Calu3 (cell line): ENCODE measurements at regions not wholly inside any gene's neighbourhood (a gene's known extent, or its start where the extent isn't known, plus 50 kb on each side); places are given as distances from the start of the nearest gene placed in this dataset.

Experiments used
- BruUV-seq: library from RNA; stranded (reverse); fragments of 400-500 nt; replicated peaks from 2 replicates; lab custom pipeline; 2021; lab: Mats Ljungman, UMichigan
- CTCF ChIA-PET: fragments of 300-600 bp; sonication (Branson Sonifier 250); formaldehyde crosslinking; loops from one replicate; lab custom pipeline; 2022; ENCODE audit warnings: antibody characterized with exemption; lab: Charles Lee
- DNase-seq: peaks from one replicate; pipeline ENCODE4 v3.0.0; 2022
- H3K27ac Mint-ChIP-seq: one replicate; pipeline ENCODE4 v1.8.0; 2022; ENCODE audit warnings: mixed read lengths; ENCODE audit not compliant: unreplicated experiment
- H3K27me3 Mint-ChIP-seq: one replicate; pipeline ENCODE4 v1.8.0; 2022; ENCODE audit warnings: mixed read lengths; ENCODE audit not compliant: unreplicated experiment
- H3K36me3 Mint-ChIP-seq: one replicate; pipeline ENCODE4 v1.8.0; 2022; ENCODE audit warnings: mild to moderate bottlenecking, moderate library complexity, mixed read lengths; ENCODE audit not compliant: insufficient read depth, unreplicated experiment
- H3K4me1 Mint-ChIP-seq: one replicate; pipeline ENCODE4 v1.8.0; 2022; ENCODE audit warnings: mild to moderate bottlenecking, low read depth, mixed read lengths; ENCODE audit not compliant: unreplicated experiment
- H3K4me3 Mint-ChIP-seq: one replicate; pipeline ENCODE4 v1.8.0; 2022; ENCODE audit warnings: mild to moderate bottlenecking, low read depth, moderate library complexity, mixed read lengths; ENCODE audit not compliant: unreplicated experiment
- H3K9me3 Mint-ChIP-seq: one replicate; pipeline ENCODE4 v1.8.0; 2022; ENCODE audit warnings: low read depth, mixed read lengths; ENCODE audit not compliant: unreplicated experiment
- intact Hi-C: fragments of 100-400 bp; cut with micrococcal nuclease; formaldehyde crosslinking; loops from one replicate; pipeline ENCODE4 v1.10.0; 2022; ENCODE audit not compliant: unreplicated experiment
- TF ChIP-seq, protein P1 (sequence below): fragments of 200-600 bp; IDR thresholded peaks from one replicate; pipeline ENCODE4 v1.8.0; 2022; ENCODE audit warnings: antibody characterized with exemption; ENCODE audit not compliant: unreplicated experiment

DNA sequence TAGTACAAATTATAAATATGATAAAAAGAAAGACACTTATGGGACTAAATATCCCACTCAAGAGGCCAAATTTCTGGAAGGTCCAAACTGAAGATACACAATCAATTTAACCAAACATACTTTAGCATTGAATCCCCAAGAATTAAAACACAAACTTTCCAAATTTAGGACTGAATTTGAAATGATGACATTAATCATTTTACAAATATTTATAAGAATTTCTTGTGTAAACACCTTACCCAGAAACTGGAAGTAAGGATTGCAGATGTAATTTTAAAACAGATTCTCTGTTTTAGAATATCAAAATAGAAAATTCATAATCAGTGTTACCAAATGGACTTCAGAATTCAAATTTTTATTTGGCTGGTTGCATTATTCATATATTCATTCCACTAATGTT, 588.2 kb upstream of the KCND2 start:
- Mint-ChIP-seq H3K4me1 (no peaks in the 10 kb centered on the region), H3K27ac (no peak overlapping the region), H3K9me3 (no peaks in the 10 kb centered on the region), H3K27me3 (no peaks in the 10 kb centered on the region), H3K36me3 (no peaks in the 10 kb centered on the region), H3K4me3 (no peak overlapping the region)
- intact Hi-C loops, result no loop called here
- TF ChIP-seq, protein P1, sequence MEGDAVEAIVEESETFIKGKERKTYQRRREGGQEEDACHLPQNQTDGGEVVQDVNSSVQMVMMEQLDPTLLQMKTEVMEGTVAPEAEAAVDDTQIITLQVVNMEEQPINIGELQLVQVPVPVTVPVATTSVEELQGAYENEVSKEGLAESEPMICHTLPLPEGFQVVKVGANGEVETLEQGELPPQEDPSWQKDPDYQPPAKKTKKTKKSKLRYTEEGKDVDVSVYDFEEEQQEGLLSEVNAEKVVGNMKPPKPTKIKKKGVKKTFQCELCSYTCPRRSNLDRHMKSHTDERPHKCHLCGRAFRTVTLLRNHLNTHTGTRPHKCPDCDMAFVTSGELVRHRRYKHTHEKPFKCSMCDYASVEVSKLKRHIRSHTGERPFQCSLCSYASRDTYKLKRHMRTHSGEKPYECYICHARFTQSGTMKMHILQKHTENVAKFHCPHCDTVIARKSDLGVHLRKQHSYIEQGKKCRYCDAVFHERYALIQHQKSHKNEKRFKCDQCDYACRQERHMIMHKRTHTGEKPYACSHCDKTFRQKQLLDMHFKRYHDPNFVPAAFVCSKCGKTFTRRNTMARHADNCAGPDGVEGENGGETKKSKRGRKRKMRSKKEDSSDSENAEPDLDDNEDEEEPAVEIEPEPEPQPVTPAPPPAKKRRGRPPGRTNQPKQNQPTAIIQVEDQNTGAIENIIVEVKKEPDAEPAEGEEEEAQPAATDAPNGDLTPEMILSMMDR, result no peak
- DNase-seq, result no peak
- BruUV-seq, result no TSS peak
- CTCF ChIA-PET, result no interaction called here

DNA sequence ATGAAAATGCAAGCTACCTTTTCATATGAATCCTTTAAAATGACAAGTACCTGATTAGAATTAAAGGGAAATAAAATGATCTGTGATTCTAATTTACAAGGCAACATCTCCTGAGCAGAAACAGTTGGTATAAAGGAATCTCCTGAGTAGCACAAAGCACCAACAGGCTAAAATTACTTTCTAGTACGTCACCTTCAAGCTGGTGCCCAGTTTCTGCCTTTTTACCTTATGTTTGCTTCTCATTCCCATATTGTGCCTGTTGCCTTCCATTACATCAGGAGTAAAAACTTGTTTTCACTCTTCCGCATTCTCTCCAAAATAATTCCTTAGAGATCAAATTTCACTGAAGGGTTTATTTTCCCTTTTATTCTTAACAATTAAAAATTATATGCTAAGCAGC, 587.1 kb upstream of the KCND2 start:
- intact Hi-C loops, result no loop called here
- CTCF ChIA-PET, result interaction anchor here (0.7 kb wide), 1 partner anchor 446 kb away, joined by 3 read pairs; no protein-coding TSS in a partner anchor
- Mint-ChIP-seq H3K9me3 (no peaks in the 10 kb centered on the region), H3K4me1 (no peaks in the 10 kb centered on the region), H3K27me3 (no peaks in the 10 kb centered on the region), H3K27ac (no peak overlapping the region), H3K36me3 (no peaks in the 10 kb centered on the region), H3K4me3 (no peak overlapping the region)
- TF ChIP-seq, protein P1, result no peak
- BruUV-seq, result no TSS peak
- DNase-seq, result no peak

DNA sequence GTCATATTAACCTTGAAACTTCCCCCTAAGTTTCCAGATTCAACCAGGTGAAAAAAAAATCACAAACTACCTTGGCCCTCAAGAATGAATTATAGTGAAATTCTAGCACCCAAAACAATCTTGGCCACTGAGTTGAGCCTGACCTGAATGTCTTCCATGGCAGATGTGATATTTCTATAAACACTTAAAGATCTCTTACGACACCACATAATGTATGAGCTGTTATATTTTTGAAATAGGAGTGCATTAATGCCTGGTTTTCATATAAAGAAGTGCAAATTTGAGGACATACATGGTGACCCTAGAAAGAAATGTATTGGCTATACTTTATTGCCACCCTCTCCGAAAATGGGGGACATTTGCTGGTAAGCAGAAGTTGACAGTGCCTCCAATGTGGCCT, 584.1 kb upstream of the KCND2 start:
- no TSS peak for BruUV-seq
- CTCF ChIA-PET, result no interaction called here
- intact Hi-C loops, result no loop called here
- Mint-ChIP-seq H3K4me3 (no peak overlapping the region), H3K27ac (no peak overlapping the region), H3K4me1 (no peaks in the 10 kb centered on the region), H3K9me3 (no peaks in the 10 kb centered on the region), H3K36me3 (no peaks in the 10 kb centered on the region), H3K27me3 (no peaks in the 10 kb centered on the region)
- DNase-seq, result no peak
- TF ChIP-seq, protein P1, result no peak

DNA sequence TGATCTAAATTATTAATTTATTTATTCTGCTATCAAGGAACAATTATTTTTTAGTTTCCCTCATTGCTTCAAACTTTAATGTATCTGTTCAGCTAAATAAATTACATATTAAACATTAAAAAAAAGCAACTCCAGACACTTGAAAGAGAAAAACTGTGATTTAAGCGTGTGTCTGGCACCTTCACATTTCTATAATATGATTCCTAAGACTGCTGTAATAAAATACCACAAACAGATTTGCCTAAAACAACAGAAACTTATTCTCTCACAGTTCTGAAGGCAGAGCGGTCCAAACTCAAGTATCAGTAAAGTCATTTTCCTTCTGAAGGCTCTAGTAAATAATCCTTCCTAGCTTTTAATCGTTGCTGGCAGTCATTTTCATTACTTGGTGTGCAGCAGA, 580.4 kb upstream of the KCND2 start:
- Mint-ChIP-seq H3K27me3 (no peaks in the 10 kb centered on the region), H3K27ac (no peak overlapping the region), H3K4me3 (no peak overlapping the region), H3K36me3 (no peaks in the 10 kb centered on the region), H3K4me1 (no peaks in the 10 kb centered on the region), H3K9me3 (peaks cover 3% of the 10 kb centered on the region)
- no TSS peak for BruUV-seq
- no peak for DNase-seq
- intact Hi-C loops, result no loop called here
- TF ChIP-seq, protein P1, result no peak
- CTCF ChIA-PET, result no interaction called here
